Upper lobe of right lung (tissue), 1 donor: ENCODE measurements at regions not wholly inside any gene's neighbourhood (a gene's known extent, or its start where the extent isn't known, plus 50 kb on each side); places are given as distances from the start of the nearest gene placed in this dataset.

ENCODE experiments used
- ATAC-seq: fragments of 200-7000 bp; cut with Tn5 transposase; one replicate; pipeline ENCODE4 v1.9.1; 2020; ENCODE audit warnings: mild to moderate bottlenecking, moderate library complexity
- DNase-seq: peaks from one replicate; pipeline ENCODE4 v3.0.0-alpha.2; 2020
- H3K27ac ChIP-seq: fragments of 200-600 bp; one replicate; pipeline ENCODE4 v1.8.0; 2022
- H3K27me3 ChIP-seq: fragments of 200-600 bp; one replicate; pipeline ENCODE4 v1.8.0; 2022; ENCODE audit warnings: mild to moderate bottlenecking
- H3K36me3 ChIP-seq: fragments of 200-600 bp; one replicate; pipeline ENCODE4 v1.8.0; 2022
- H3K4me1 ChIP-seq: fragments of 200-600 bp; one replicate; pipeline ENCODE4 v1.8.0; 2022
- H3K4me3 ChIP-seq: fragments of 200-600 bp; one replicate; pipeline ENCODE4 v1.8.0; 2022; ENCODE audit warnings: mild to moderate bottlenecking
- H3K9me3 ChIP-seq: fragments of 200-600 bp; one replicate; pipeline ENCODE4 v1.8.0; 2022
- intact Hi-C: fragments of 100-400 bp; cut with DNase I; formaldehyde crosslinking; loops from one replicate; pipeline ENCODE4 v1.11.0; 2022
- TF ChIP-seq, protein P1 (sequence below): fragments of 200-600 bp; IDR thresholded peaks from one replicate; pipeline ENCODE4 v1.8.0; 2022; ENCODE audit warnings: antibody characterized with exemption
- donor health status: DM: no; HTN: yes; CAD: no; lungs with severe emphysema.

GRCh38 chr3:21059404-21059803 lies 691.6 kb downstream of the ZNF385D start:
- Histone ChIP-seq H3K9me3 (no peaks in the 10 kb centered on the region), H3K27me3 (no peaks in the 10 kb centered on the region), H3K36me3 (no peaks in the 10 kb centered on the region), H3K4me1 (no peaks in the 10 kb centered on the region), H3K27ac (no peak overlapping the region), H3K4me3 (no peak overlapping the region)
- intact Hi-C loops: no loop called here
- DNase-seq: no peak
- TF ChIP-seq, protein P1, sequence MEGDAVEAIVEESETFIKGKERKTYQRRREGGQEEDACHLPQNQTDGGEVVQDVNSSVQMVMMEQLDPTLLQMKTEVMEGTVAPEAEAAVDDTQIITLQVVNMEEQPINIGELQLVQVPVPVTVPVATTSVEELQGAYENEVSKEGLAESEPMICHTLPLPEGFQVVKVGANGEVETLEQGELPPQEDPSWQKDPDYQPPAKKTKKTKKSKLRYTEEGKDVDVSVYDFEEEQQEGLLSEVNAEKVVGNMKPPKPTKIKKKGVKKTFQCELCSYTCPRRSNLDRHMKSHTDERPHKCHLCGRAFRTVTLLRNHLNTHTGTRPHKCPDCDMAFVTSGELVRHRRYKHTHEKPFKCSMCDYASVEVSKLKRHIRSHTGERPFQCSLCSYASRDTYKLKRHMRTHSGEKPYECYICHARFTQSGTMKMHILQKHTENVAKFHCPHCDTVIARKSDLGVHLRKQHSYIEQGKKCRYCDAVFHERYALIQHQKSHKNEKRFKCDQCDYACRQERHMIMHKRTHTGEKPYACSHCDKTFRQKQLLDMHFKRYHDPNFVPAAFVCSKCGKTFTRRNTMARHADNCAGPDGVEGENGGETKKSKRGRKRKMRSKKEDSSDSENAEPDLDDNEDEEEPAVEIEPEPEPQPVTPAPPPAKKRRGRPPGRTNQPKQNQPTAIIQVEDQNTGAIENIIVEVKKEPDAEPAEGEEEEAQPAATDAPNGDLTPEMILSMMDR: no peak
- ATAC-seq: no peak

- ATAC-seq: no peak
- TF ChIP-seq, protein P1: no peak
- H3K4me1 ChIP-seq: no peaks in the 10 kb centered on the region
- no peak for DNase-seq
- H3K27ac ChIP-seq: no peak overlapping the region
- H3K9me3 ChIP-seq: no peaks in the 10 kb centered on the region
- no peaks in the 10 kb centered on the region for H3K27me3 ChIP-seq
- intact Hi-C loops: no loop called here
- H3K4me3 ChIP-seq: no peak overlapping the region
- no peaks in the 10 kb centered on the region for H3K36me3 ChIP-seq
Measured at GRCh38 chr3:21056293-21056692, 694.7 kb downstream of the ZNF385D start.

- intact Hi-C loops: no loop called here
Measured at GRCh38 chr3:21055015-21055414, 696.0 kb downstream of the ZNF385D start.

GRCh38 chr3:21054064-21054463 lies 696.9 kb downstream of the ZNF385D start:
- Histone ChIP-seq H3K9me3 (no peaks in the 10 kb centered on the region), H3K27me3 (no peaks in the 10 kb centered on the region), H3K4me3 (no peak overlapping the region), H3K4me1 (no peaks in the 10 kb centered on the region), H3K27ac (no peak overlapping the region), H3K36me3 (no peaks in the 10 kb centered on the region)
- DNase-seq (no peak), ATAC-seq (no peak)
- intact Hi-C loops: no loop called here
- TF ChIP-seq, protein P1: no peak

More at GRCh38 chr3:21055015-21055414, 696.0 kb downstream of the ZNF385D start:
- Histone ChIP-seq H3K27ac (no peak overlapping the region), H3K27me3 (no peaks in the 10 kb centered on the region), H3K36me3 (no peaks in the 10 kb centered on the region), H3K9me3 (no peaks in the 10 kb centered on the region), H3K4me1 (no peaks in the 10 kb centered on the region), H3K4me3 (no peak overlapping the region)
- ATAC-seq: no peak
- TF ChIP-seq, protein P1: no peak
- no peak for DNase-seq

GRCh38 chr3:21049334-21050062 lies 701.5 kb downstream of the ZNF385D start:
- intact Hi-C loops: no loop called here
- no peaks in the 10 kb centered on the region for H3K4me1 ChIP-seq
- DNase-seq: no peak

More at GRCh38 chr3:21049334-21050062, 701.5 kb downstream of the ZNF385D start:
- Histone ChIP-seq H3K27me3 (no peaks in the 10 kb centered on the region), H3K36me3 (no peaks in the 10 kb centered on the region), H3K4me3 (no peak overlapping the region), H3K9me3 (no peaks in the 10 kb centered on the region), H3K27ac (no peak overlapping the region)
- no peak for ATAC-seq
- TF ChIP-seq, protein P1: no peak
